ENCODE measurements at regions not wholly inside any gene's neighbourhood (a gene's known extent, or its start where the extent isn't known, plus 50 kb on each side); places are given as distances from the start of the nearest gene placed in this dataset.
"Not testable (repeated sequence)": the region's sequence is repeated elsewhere in the genome, so short reads cannot be mapped to it uniquely, and the experiment has no call there.

DNA sequence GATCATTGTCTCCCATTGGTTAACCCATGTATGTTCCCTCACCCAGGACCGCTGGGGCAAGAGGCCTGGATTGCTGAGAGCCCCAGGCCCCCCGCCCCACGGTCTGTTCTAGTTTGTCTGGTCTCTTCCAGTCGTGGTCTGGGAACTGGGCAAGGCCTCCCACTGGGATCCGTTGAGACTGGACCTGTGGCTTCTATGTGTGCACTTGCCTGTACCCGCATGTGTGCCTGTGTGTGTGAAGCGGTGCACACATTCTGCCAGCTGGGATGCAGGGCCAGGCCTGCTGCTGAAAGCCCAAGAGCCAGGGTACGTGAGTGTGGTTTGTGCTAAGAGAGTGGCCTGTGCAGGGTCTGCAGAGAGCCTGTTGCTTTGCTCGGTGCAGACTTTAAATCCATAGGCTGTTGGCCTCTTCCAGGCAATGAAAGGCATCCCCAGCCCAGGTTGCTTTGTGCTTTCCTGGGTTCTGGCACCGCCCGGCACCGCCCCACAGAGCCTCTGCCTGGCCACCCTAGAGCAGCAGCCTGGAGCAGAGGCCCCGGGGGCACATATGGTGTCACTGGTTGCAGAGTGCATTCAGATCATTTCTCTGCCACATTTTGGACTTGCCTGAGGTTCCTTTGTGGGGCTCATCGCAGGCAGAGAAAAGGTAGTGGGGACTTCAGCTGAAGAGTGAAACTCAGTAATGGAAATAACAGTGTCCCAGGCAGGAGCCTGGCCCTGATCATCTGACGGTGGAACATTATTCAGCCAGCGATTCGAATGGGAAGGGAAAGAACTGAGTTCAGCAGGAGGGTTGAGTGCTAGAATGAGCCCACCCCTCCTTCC, 215.5 kb downstream of the GLRX3 start:
- no peak for DNase-seq

DNA sequence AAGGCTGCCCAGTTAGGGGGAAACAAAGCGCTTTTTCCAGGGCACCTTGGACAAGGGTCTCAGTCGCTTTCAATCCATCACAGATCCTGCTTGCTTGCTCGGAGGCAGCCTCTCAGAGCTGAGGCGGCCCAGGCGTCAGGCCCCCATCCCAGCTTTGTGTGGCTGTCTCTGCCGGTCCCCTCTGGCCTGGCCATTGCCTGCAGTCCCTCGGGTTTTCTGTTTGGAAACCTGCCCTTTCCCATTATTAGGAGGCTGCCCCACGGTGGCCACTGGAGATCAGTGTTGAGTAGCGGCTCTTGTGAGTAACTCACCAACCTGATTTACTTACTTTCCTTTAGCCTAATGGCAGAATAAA, 216.1 kb downstream of the GLRX3 start:
- DNase-seq = no peak

DNA sequence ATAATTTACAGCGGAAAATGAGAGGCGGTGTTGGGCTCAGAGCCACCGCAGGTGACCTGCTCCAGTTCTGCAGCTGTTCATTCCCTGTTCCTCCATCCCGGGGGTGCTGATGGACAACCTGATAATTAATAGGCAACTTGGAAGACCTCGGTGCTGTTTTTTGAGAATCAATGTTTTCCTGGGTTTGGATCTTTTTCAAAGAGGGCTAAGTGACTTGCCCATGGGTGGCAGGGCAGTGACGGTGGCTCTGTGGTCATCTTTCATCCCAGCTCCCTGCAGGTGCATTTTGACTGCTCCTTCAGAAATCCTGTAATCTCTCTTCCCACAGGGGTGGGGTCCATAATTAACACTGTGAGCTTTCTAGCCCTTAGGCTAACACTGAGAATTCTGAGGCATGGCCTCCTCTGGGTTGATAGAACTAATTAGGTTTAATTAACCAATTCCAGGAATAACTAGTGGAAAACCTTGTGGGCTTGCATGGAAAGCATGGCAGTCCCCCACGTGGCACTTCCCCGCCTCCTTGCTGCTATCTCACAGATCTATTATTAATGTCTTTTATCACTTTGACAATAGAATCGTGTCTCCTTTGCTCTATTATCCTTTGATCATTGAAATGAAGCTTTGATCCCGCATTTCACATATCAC, 217.9 kb downstream of the GLRX3 start:
- no peak for DNase-seq

DNA sequence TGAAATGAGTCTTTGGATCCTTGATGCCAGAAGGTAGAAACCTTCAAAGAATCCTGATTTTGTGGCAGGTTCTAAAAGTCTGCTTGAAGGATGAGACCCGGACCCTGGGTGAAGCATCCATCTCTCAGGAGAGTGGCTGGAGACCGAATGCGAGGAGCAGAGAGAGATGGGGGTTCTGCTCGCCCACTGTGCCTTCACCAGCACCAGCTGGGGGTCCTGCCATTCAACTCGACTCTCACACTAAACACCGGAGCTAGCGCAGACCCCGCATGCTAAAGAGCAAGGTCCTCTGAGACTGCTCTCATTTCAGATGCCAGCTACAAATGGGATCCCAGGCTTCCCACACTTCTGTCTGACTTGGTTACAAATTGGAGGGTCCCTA, 218.4 kb downstream of the GLRX3 start:
- DNase-seq = no peak

DNA sequence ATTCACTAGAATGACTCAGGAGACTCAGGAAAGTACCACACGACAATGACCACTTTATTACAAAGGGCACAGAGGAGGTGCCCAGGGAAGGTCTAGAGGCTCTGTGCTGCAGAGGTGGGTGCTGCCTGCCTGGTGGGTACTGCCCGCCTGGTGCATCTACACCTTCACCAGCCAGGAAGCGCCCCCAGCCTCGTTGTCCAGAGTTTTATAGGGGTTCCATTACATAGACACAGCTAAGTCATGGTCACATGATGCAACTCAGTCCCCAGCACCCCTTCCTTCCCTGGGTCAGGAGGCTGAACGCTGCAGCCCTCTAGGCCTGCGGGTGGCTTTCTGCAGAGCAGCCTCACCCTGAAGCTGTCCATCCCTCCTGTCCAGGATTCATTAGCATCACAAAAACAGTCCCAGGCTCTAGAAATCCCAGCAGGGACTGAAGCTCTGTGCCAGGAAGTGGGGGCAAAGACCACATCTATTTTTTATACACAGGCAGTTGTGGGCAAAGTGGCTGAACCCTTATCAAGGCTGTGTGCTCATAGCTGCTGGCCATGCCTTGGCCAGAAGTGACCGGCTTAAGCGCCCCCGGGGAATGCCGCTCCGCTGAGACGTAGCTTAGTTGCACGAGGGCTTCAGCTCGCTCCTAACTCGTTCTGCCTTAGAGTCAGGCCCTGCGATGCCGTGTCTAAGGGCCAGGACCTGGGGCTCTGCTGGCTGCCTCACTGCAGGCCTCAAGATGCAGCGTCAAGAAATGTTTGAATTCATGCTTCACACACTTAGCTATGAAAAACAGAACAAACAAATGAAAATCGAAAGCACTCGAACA, 219.0 kb downstream of the GLRX3 start:
- no peak for DNase-seq

DNA sequence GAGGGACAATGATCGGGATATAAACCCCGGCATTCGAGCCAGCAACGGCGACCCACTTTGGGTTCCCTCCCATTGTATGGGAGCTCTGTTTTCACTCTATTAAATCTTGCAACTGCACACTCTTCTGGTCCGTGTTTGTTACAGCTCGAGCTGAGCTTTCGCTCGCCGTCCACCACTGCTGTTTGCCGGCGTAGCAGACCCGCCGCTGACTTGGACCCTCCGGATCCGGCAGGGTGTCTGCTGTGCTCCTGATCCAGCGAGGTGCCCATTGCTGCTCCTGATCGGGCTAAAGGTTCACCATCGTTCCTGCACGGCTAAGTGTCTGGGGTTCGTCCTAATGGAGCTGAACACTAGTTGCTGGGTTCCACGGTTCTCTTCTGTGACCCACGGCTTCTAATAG, 220.2 kb downstream of the GLRX3 start:
- not testable (repeated sequence) for DNase-seq

DNA sequence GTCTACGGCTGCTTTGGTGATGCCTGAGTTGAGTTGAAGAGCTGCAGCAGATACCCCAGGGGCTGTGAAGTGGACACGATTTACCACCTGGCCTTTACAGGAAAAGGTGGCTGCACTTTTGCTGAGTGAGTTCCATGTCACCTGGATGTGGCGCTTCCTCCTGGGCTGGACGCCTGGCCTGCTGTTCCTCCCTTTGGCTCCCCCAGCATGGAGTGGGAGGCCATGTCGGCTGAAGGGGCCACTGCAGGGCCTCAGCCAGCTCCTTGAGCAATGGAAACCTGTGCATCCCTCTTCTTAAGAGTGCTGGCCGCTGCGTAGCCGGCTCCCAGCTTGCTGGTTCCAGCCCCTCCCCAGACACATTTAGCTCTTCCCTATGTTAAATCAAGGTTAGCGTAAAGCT, 221.0 kb downstream of the GLRX3 start:
- no peak for DNase-seq

DNA sequence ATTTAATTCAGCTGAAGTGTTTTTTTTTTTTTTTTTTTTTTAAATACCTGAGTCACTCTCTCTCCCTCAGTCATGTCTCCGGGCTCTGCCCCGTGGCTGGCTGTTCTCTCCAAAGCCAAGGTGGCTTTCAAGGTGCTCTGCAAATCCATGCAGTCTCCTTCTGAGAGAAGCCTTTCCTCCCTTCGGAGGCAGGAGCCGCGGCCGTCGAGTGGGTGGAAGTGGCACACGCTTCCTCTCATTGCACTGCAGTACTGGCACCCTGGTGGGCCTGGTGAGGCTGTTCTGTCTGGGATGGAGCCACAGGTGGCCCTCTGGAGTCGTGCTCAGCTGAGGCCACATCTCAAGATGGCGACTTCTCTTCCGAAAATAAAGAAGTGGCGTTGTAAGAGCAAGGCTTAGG, 221.8 kb downstream of the GLRX3 start:
- DNase-seq = no peak

DNA sequence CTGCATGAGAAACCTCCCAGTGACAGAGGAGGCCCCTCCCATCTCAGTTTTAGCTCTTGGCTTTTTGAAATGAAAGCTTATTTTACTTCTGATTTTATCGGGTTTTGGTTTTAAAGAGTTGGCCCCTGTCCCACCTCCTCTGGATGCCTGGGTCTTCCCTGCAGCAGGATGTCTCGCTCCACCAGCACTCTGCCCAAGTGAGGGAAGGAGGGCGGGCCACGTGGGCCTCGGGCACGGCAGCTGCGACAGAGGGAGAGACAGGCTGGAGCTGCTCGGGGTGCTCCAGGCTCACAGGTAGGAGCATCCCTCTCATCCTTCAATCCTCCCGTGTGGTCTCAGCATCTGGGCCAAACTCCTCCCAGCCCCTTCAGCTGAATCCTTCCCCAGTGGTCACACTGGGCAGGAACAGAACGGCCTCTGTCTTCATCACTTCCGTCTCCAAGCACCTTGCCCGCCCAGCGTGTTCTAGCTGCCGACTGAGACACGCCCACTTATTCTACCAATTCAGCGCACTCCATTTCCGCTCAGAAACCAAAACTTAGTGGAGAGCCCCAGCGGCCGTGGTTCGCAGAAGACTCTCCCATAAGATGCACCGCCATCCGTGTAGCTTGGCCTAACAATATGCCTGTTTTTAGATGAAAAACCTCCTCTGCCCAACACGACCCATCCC, 222.9 kb downstream of the GLRX3 start:
- no peak for DNase-seq

DNA sequence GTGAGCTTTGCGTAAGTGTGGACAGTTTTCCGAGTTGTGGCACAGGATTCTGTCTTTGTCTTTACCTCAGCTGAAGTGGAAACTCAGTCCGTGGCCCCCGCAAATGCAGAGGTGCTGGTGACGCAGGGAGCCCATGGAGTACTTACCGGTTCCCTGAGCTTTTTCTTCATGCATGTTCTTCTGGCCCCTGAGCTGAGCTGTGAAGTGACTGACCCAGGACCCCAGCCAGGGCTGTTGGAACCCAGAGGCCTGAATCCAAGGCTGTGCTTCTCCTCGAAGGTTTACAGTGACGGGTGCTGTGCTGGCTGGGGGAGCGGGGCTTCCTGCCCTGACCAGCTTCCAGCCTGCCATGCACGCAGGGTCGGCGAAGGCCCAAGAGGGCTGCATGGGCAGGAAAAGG, 223.5 kb downstream of the GLRX3 start:
- no peak for DNase-seq

DNA sequence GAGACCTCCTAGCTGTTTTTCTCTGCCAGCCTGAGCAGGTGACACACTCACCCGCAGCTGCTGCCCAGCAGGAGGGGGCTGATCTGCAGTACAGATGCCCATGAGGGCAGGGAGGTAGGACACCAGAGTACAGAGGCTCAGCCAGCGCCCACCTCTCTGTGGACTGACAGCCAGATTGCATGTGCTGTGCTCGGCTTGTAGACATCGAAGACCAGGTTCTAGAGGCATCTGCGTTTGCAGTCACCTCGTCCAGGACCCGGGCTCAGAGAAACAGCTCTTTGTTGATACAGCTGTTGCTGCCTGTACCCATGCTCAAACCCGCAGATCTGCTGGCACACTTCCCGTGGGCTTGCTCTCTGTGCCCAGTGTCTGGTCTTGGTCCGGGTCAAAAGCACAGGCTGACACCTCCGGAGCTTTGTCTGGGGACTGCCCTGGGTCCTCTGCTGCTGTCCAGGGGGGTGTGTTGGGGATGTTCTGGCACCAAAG, 224.7 kb downstream of the GLRX3 start:
- no peak for DNase-seq

DNA sequence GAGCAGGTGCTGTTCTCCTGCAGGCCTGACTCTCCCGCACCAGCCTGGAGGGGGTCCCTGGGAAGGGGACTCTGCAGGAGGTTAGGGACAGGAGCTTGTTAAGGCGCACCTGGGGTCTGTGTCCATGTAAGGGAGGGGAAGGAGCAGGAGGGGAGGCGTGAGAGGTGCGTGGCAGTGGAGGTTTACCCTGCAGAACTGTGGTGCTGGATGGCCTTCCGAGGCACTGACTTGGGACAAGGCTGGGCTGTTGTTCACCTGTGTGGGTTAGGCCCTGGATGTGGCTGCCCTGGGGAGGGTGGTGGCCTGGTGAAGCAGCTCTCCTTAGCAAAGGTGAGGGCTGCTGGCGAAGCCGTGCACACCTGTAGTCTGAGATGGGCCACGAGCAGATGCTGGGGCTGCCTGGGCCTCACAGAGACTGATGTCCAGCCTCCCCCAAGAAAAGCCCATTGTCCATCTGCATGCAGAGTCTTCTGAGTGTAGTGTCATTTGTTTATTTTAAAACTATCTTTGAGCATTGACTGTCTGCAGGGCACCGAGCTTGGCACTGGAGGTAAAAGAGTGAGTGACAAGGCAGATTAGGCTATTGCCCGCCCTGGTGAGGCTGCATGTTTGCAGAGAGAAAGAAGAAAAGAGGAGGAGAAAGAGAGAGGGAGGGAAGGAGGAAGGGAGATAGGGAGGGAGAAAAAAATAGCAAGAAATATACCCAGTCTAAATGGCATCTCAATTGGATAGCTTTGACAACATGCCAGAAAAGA, 225.3 kb downstream of the GLRX3 start:
- no peak for DNase-seq

DNA sequence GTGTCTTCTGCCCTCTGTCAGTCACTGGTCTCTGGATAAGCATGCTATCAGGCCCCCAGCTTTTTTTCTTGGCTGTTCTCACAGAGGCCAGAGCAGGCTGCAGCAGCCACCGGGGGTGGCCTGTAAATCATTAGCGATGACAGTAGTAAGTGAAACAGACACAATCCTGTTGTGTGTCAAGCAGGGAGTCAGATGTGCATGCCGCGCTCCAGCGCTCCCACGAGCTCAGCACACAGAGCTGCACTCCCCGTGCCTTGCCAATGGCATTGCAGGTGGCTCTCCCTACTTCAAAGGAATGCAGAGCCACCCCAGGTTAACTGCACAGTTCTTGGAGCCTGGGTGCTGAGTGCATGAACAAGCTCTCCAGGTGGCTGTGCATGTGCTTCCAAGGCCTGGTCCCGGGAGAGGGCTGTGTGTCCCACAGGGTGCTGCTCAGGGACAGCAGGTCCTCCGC, 226.1 kb downstream of the GLRX3 start:
- DNase-seq = no peak

DNA sequence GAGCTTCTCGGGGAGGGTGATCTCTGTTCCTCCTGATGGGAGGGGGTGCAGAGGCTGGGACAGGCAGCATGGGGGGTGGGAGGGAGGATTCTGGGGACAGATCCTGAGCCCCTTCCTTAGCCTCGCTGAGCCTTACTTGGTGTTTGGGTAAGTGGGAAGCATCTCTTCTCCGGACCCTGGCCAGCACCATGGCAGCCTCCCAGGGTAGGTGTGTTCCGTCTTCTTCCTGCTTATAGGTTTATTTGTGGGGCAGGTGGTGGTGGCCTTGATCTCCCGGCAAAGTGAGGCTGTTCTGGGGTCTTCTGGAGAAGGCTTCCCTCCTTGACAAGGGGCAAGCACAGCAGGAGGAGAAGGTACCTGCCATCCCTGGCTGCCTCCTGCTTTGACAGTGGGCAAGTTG, 226.9 kb downstream of the GLRX3 start:
- DNase-seq = no peak

DNA sequence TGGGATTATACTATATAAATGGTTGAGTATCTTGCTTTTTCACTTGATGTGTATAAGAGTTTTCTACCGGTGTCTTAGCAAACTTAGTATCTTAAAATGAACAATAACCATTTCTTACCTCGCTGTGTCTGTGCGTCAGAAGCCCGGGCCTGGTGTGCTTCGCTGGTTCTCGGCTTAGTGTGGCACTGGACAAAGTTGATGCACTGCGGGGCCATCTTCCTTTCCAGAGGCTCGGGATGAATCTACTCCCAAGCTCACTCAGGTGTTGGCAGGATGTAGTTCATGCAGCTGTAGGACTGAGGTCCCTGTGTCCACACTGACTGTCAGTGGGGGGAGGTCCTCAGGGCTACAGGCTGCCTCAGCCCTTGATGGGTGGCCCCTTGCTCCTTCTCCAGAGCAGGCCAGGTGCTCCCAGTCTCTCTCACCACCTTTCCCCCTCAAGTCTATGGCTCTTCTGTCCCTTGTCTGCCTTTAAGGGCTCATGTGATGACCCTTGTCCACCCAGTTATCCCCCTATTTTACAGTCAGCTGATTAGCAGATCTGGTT, 227.8 kb downstream of the GLRX3 start:
- DNase-seq = no peak

DNA sequence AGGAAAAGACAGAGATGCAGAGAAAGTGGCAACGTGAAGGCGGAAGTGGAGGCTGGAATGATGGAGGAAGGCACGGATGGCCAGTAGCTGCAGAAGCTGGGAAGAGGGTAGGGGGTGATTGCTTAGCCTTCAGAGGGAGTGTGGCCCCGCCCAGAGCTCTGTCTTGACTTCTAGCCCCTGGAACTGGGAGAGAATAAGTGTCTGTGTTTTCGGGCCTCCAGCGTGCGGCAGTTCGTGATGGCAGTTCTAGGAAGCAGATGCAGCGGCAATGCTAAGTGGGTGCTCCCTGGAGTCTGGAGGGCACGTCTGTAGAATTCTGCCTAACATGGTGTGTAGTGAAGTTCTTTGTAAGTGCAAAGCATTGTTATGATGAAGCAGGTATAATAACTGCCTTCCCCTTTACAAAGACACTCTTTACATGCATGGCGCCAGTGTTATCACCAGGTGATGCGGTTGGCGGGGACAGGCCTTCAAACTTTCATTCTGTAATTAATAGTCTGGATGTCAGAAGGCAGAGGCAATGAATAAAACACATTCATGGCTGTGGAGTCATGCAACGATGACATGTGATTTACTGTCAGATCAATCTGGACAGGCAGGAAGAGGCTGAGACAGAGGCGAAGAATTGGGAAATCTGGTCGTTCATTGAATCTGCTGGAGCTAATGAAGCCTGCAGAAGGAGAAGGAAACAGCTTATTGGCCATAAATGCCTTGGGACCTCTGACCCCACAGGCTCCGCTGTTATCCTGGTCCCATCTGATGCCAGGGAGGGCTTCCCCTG, 228.6 kb downstream of the GLRX3 start:
- no peak for DNase-seq

DNA sequence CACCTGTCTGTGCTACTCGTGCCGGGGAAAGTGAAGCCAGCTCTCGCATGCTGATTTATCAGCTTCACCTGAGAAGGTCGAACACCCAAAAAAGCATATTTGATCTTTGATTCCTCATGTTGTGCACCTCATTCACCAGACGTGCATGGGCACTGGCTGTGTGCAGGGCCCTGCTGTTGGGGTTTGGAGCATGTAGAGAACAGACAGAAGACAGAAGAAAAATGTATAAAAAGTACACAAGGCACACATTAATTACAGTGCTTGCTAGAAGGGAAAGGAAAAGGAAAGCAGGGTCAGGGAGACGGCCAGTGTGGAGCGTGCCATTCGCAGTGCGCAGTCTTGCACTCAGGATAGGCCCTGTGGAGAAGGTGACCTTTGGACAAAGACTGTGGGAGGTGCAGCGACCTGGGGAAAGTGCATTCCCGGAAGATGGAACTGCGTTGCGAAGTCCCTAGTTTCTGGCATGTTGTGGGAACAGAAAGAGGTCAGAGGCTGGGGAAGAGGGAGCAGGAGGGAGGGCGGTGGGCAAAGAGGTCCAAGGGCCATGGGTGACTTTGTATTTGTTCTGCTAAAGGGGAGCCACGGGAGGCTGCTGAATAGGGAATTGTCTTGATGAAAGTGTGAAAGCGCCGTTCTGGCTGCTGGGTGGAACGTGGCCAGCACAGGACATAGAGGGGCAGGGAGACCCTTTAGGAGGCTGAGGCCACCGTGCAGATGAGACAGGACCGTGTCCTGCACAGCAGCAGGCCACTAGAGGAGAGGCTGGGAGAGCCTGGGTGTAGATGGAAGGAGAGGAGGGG, 232.8 kb downstream of the GLRX3 start:
- DNase-seq = no peak

DNA sequence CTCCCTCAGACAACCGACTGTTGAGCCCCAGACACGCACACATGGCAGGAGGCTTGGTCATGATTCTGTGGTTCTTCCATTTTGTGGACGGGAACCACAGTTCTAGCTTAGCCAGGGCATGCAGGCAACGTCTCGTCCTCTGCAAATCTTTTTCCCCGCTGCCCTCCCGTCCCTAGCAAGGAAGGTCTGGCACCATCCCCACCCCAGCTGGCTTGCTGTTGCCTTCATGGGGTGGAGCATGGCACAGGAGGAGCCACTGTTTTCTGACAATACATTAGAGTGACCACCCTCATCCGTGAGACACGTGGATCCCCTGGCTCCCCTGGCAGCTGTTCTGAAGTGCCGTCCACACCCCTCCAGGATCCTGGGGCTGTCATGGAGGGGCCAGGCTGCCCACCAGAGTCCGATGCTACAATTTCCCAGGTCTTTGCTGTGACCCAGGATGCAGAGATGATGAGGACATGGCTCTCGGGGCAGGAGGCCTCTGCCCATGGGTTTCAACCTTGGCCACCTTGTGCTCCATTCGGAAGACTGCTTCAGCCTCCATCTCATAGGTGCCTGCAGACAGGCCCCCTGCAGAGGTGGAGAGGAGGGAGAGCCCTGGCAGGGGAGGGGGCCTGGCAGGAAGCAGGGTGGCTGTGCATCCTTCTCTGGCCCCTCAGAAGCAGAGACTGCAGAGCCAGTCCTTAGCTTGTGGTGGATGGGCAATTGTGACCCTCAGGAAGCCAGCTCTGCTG, 233.6 kb downstream of the GLRX3 start:
- no peak for DNase-seq

DNA sequence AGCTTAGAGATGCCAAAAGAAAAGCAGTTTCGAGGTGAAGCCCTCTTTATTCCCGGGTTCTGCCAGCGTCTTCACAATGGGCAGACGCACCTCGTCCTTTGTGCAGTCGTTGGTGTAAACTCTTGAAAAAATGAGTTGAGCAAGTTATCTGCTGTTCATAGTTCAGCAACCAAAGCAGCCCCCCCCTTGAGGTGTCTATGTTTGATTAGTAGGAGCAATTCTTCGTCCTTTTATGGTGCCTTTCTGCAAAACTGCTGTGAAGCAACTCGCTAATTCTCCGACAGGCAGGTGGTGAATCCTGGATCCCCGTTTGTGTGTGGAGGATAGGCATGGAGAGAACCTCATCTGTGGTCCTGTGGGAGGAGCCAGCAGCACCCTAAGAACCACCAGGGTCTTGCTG, 234.5 kb downstream of the GLRX3 start:
- DNase-seq = no peak

Measured in occipital lobe (tissue), 1 donor.